Fibroblast of lung (primary cell): ENCODE measurements at regions not wholly inside any gene's neighbourhood (a gene's known extent, or its start where the extent isn't known, plus 50 kb on each side); places are given as distances from the start of the nearest gene placed in this dataset.

Source experiments
- DNase-seq, 2 donors: peaks; one replicate each; pipeline versions ENCODE4 v3.0.0 to v3.0.0-alpha.2; 2010; ENCODE audit warnings: low read depth in 2 of 2
- H2AFZ ChIP-seq: 2 replicates; pipeline ENCODE4 v1.5.1; 2012; ENCODE audit warnings: low read length, control low read depth, inconsistent platforms
- H3K27ac ChIP-seq: 2 replicates; pipeline ENCODE4 v1.5.1; 2011; ENCODE audit warnings: low read length, control low read depth; ENCODE audit not compliant: insufficient read depth
- H3K27me3 ChIP-seq: 2 replicates; pipeline ENCODE4 v1.5.1; 2011; ENCODE audit warnings: mild to moderate bottlenecking, low read length; ENCODE audit not compliant: control insufficient read depth, insufficient read depth
- H3K36me3 ChIP-seq: 2 replicates; pipeline ENCODE4 v1.5.1; 2011; ENCODE audit warnings: low read length; ENCODE audit not compliant: control insufficient read depth, insufficient read depth
- H3K4me1 ChIP-seq: 2 replicates; pipeline ENCODE4 v1.5.1; 2011; ENCODE audit warnings: low read length; ENCODE audit not compliant: control insufficient read depth, insufficient read depth; ENCODE audit errors: extremely low read depth
- H3K4me2 ChIP-seq: 2 replicates; pipeline ENCODE4 v1.5.1; 2011; ENCODE audit warnings: low read length, control low read depth; ENCODE audit not compliant: insufficient read depth; ENCODE audit errors: extremely low read depth
- H3K4me3 ChIP-seq, 4 experiments: fragments of 200-600 bp in 1 of 4; sonication (generic) in 1 of 4; replicated peaks in 1 of 4; 2 replicates each; pipeline ENCODE4 v1.5.1; 2011 to 2016; ENCODE audit warnings: low read length in 4 of 4, low read depth in 3 of 4, mild to moderate bottlenecking in 3 of 4, control low read depth in 2 of 4, inconsistent platforms in 1 of 4, mixed read lengths in 1 of 4; ENCODE audit not compliant: insufficient read depth in 1 of 4; ENCODE audit errors: control extremely low read depth in 1 of 4
- H3K79me2 ChIP-seq: 2 replicates; pipeline ENCODE4 v1.5.1; 2012; ENCODE audit warnings: mild to moderate bottlenecking, low read length, inconsistent platforms; ENCODE audit not compliant: control insufficient read depth, insufficient read depth
- H3K9ac ChIP-seq: 2 replicates; pipeline ENCODE4 v1.5.1; 2011; ENCODE audit warnings: mild to moderate bottlenecking, low read length, control low read depth; ENCODE audit not compliant: insufficient read depth
- H3K9me3 ChIP-seq: 2 replicates; pipeline ENCODE4 v1.5.1; 2012; ENCODE audit warnings: low read depth, low read length; ENCODE audit not compliant: control insufficient read depth, insufficient read depth
- H4K20me1 ChIP-seq: 2 replicates; pipeline ENCODE4 v1.5.1; 2011; ENCODE audit warnings: low read length; ENCODE audit not compliant: control insufficient read depth, insufficient read depth; ENCODE audit errors: extremely low read depth
- EZH2 ChIP-seq: IDR thresholded peaks from 2 replicates; pipeline ENCODE4 v1.5.1; 2012; ENCODE audit warnings: low read length, control low read depth, mild to moderate bottlenecking; ENCODE audit errors: missing control alignments
- TF ChIP-seq, protein P1 (sequence below), 2 donors: IDR thresholded peaks in 1 of 2; conservative IDR thresholded peaks in 1 of 2; 1 replicate in 1 of 2; 2 replicates in 1 of 2; pipeline ENCODE4 v1.5.1; 2011 to 2012; ENCODE audit warnings: low read length in 2 of 2, control low read depth in 1 of 2, inconsistent platforms in 1 of 2, low read depth in 1 of 2, mild to moderate bottlenecking in 1 of 2

DNA sequence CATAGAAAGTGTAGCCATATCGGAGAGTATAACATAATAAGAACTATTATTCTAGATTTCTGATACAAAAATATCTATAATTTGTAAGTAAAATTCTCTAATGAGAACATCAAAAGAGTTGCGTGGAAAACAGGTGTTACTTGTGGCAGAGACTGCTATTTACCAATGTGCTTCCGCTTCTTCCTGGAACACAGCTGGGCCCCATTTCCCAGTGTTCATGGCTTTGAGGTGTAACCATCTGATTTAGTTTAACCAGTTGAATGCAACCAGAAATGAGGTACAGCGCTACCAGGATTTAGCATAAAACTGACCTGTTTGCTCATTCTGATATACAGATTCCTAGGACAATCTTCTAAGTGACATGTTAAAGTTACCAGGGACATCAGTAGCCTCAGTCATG is 1055.2 kb downstream of the IGSF11 start:
- DNase-seq = no peak
- Histone ChIP-seq H2AFZ (no peak overlapping the region), H3K4me3 (no peak overlapping the region), H3K79me2 (no peaks in the 10 kb centered on the region), H3K4me2 (no peak overlapping the region), H3K27me3 (no peaks in the 10 kb centered on the region), H3K27ac (no peak overlapping the region), H3K36me3 (no peaks in the 10 kb centered on the region), H3K9ac (no peak overlapping the region), H3K4me1 (no peaks in the 10 kb centered on the region), H4K20me1 (no peaks in the 10 kb centered on the region), H3K9me3 (no peaks in the 10 kb centered on the region)
- TF ChIP-seq, protein P1, sequence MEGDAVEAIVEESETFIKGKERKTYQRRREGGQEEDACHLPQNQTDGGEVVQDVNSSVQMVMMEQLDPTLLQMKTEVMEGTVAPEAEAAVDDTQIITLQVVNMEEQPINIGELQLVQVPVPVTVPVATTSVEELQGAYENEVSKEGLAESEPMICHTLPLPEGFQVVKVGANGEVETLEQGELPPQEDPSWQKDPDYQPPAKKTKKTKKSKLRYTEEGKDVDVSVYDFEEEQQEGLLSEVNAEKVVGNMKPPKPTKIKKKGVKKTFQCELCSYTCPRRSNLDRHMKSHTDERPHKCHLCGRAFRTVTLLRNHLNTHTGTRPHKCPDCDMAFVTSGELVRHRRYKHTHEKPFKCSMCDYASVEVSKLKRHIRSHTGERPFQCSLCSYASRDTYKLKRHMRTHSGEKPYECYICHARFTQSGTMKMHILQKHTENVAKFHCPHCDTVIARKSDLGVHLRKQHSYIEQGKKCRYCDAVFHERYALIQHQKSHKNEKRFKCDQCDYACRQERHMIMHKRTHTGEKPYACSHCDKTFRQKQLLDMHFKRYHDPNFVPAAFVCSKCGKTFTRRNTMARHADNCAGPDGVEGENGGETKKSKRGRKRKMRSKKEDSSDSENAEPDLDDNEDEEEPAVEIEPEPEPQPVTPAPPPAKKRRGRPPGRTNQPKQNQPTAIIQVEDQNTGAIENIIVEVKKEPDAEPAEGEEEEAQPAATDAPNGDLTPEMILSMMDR (conservative IDR thresholded peaks at IDR 0.05 in 1 of 2, IDR thresholded peaks at IDR 0.05 in 1 of 2; ENCODE audit: low read depth in 1 of 2, low read length in 2 of 2) = no peak
- TF ChIP-seq EZH2 = no peak

DNA sequence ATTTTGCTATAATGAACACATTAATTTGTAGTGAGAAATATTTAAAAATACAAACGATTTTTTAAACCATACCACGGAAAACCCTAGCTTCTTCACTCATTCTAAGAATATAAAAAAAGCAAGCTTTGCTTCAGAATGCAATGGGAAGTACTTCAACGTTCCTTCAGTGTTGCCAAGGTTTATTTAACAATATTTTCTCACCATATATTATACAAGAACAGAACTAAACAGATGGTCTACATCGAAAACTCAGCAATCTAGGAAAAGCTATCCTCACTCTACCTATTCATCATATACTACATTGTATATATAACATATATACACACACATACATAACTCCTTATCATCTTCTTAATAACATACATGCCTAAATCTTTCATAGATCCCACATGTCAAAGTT is 1047.4 kb downstream of the IGSF11 start:
- Histone ChIP-seq H3K9ac (no peak overlapping the region), H3K4me1 (no peaks in the 10 kb centered on the region), H3K79me2 (no peaks in the 10 kb centered on the region), H3K27ac (no peak overlapping the region), H2AFZ (no peak overlapping the region), H3K4me2 (no peak overlapping the region), H4K20me1 (no peaks in the 10 kb centered on the region), H3K9me3 (no peaks in the 10 kb centered on the region), H3K4me3 (no peak overlapping the region), H3K27me3 (no peaks in the 10 kb centered on the region), H3K36me3 (no peaks in the 10 kb centered on the region)
- DNase-seq = no peak
- TF ChIP-seq, protein P1 (conservative IDR thresholded peaks at IDR 0.05 in 1 of 2, IDR thresholded peaks at IDR 0.05 in 1 of 2; ENCODE audit: low read depth in 1 of 2, low read length in 2 of 2) = no peak
- no peak for TF ChIP-seq EZH2

DNA sequence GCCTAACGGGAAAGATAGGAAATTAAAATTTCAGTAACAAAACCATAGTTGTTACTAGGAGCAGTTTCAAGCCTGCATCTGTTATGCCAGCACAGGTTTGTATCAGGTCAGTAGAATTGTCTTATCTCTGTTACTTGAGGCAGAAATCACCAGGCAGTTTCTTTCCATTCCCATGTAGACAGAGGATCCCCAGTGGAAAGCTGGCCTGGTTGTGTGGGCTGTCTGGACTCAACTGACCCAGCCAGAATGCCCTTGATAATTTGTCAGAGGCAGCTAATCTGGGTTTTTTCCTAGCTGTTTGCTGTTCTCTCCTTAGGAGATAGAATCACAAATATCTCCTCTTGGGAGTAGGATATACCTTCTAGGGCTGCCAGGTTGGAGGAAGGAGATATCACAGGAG is 1044.7 kb downstream of the IGSF11 start:
- Histone ChIP-seq H2AFZ (no peak overlapping the region), H3K36me3 (no peaks in the 10 kb centered on the region), H3K9me3 (no peaks in the 10 kb centered on the region), H3K9ac (no peak overlapping the region), H3K4me3 (no peak overlapping the region), H3K79me2 (peaks cover 4% of the 10 kb centered on the region), H3K27ac (no peak overlapping the region), H3K4me2 (no peak overlapping the region), H3K4me1 (no peaks in the 10 kb centered on the region), H3K27me3 (no peaks in the 10 kb centered on the region), H4K20me1 (no peaks in the 10 kb centered on the region)
- no peak for TF ChIP-seq EZH2
- DNase-seq = peak in 1 of 2 donors; percentile 16
